CD4-positive, alpha-beta T cell treated with Interleukin-2 at 100 ng/mL for 4 hours (primary cell): ENCODE measurements at regions not wholly inside any gene's neighbourhood (a gene's known extent, or its start where the extent isn't known, plus 50 kb on each side); places are given as distances from the start of the nearest gene placed in this dataset.
"Not testable (repeated sequence)": the region's sequence is repeated elsewhere in the genome, so short reads cannot be mapped to it uniquely, and the experiment has no call there.

Experiments
- DNase-seq: peaks from one replicate; pipeline ENCODE4 v3.0.0-alpha.2; 2020; ENCODE audit warnings: low spot score

- no peak for DNase-seq
Measured at GRCh38 chr15:45868109-45868691, 233.4 kb downstream of the SQOR start.

- DNase-seq: no peak
Measured at GRCh38 chr15:45869034-45869668, 234.3 kb downstream of the SQOR start.

- no peak for DNase-seq
Measured at GRCh38 chr15:45871121-45871855, 236.5 kb downstream of the SQOR start.

GRCh38 chr15:45873781-45874180 lies 239.0 kb downstream of the SQOR start:
- no peak for DNase-seq

- DNase-seq: not testable (repeated sequence)
Measured at GRCh38 chr15:45874566-45874965, 239.7 kb downstream of the SQOR start.

GRCh38 chr15:45884289-45884688 lies 249.5 kb downstream of the SQOR start:
- no peak for DNase-seq

- DNase-seq: no peak
Measured at GRCh38 chr15:45884755-45885445, 250.1 kb downstream of the SQOR start.

- no peak for DNase-seq
Measured at GRCh38 chr15:45885801-45886200, 251.0 kb downstream of the SQOR start.

GRCh38 chr15:45891766-45892165 lies 256.9 kb downstream of the SQOR start:
- no peak for DNase-seq

- no peak for DNase-seq
Measured at GRCh38 chr15:45892182-45892581, 257.4 kb downstream of the SQOR start.

GRCh38 chr15:45903283-45903682 lies 268.5 kb downstream of the SQOR start:
- DNase-seq: no peak

GRCh38 chr15:45904019-45904418 lies 269.2 kb downstream of the SQOR start:
- DNase-seq: no peak

GRCh38 chr15:45906230-45906629 lies 271.4 kb downstream of the SQOR start:
- no peak for DNase-seq

GRCh38 chr15:45910671-45911070 lies 275.8 kb downstream of the SQOR start:
- DNase-seq: no peak

- DNase-seq: no peak
Measured at GRCh38 chr15:45913451-45913850, 278.6 kb downstream of the SQOR start.

GRCh38 chr15:45914425-45914824 lies 279.6 kb downstream of the SQOR start:
- DNase-seq: no peak

- DNase-seq: no peak
Measured at GRCh38 chr15:45918839-45919238, 284.0 kb downstream of the SQOR start.

GRCh38 chr15:45919806-45920205 lies 285.0 kb downstream of the SQOR start:
- DNase-seq: no peak

GRCh38 chr15:45921376-45921775 lies 286.5 kb downstream of the SQOR start:
- no peak for DNase-seq

GRCh38 chr15:45921978-45922377 lies 287.1 kb downstream of the SQOR start:
- no peak for DNase-seq

- DNase-seq: no peak
Measured at GRCh38 chr15:45941367-45941766, 306.5 kb downstream of the SQOR start.

- no peak for DNase-seq
Measured at GRCh38 chr15:45943240-45943639, 308.4 kb downstream of the SQOR start.

- DNase-seq: no peak
Measured at GRCh38 chr15:45946111-45946510, 311.3 kb downstream of the SQOR start.
